ELR (cell line): ENCODE measurements at regions not wholly inside any gene's neighbourhood (a gene's known extent, or its start where the extent isn't known, plus 50 kb on each side); places are given as distances from the start of the nearest gene placed in this dataset.

Experiments used
- DNase-seq: peaks from one replicate; pipeline ENCODE4 v3.0.0-alpha.2; 2015; ENCODE audit warnings: low read depth

DNA sequence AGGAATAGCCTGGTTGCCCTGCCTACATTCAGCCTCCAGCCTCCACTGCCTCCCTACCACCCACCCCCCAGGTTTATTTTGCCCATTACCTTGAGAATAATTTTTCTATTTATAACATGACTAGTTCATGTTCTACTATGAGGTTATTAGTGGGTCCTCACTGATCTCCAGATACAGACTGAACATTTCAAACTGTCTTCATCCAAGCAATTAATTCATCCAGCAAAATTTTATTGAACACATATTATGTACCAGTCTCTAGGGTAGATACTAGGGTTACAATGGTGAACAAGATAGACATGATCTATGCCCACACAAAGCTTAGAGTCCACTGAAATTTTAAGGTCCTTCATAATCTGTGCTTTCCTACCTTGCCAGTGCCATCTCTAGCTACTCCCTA, 51.6 kb upstream of the FHIP2A start:
- no peak for DNase-seq

GRCh38 chr10:114771157-114771556, 50.4 kb upstream of the FHIP2A start:
- DNase-seq: no peak

- DNase-seq: no peak
Observed at GRCh38 chr10:114771749-114772148, 49.8 kb upstream of the FHIP2A start.
